IMR-90 (cell line): ENCODE measurements at regions not wholly inside any gene's neighbourhood (a gene's known extent, or its start where the extent isn't known, plus 50 kb on each side); places are given as distances from the start of the nearest gene placed in this dataset.
A peak's percentile ranks its signal among the peaks of the same experiment; 100 is the strongest.

Source experiments
- ATAC-seq: fragments of 200-7000 bp; cut with Tn5 transposase; 2 replicates; pipeline ENCODE4 v1.9.1; 2020; ENCODE audit warnings: low read depth, mild to moderate bottlenecking, moderate library complexity
- BruUV-seq: library from RNA; stranded (reverse); fragments of 400-500 nt; replicated peaks from 2 replicates; lab custom pipeline; 2021; lab: Mats Ljungman, UMichigan
- CTCF ChIA-PET: fragments of 300-600 bp; formaldehyde crosslinking; extraction: SDS; loops from one replicate; lab custom pipeline; 2021; ENCODE audit warnings: antibody characterized with exemption; lab: Yijun Ruan, JAX
- POLR2A ChIA-PET: fragments of 300-600 bp; sonication (Branson Sonifier 250); formaldehyde crosslinking; loops from one replicate; lab custom pipeline; 2022; ENCODE audit warnings: antibody characterized with exemption; ENCODE audit not compliant: unreplicated experiment; lab: Charles Lee
- DNase-seq: peaks from one replicate; pipeline ENCODE4 v3.0.0; 2013
- H2AFZ ChIP-seq: replicated peaks from 2 replicates; pipeline ENCODE3; 2013; ENCODE audit warnings: low read length, mild to moderate bottlenecking; ENCODE audit not compliant: poor library complexity
- H2AK5ac ChIP-seq: 2 replicates; pipeline ENCODE4 v1.6.1; 2013; ENCODE audit warnings: low read depth, low read length, inconsistent platforms
- H2AK9ac ChIP-seq: replicated peaks from 2 replicates; pipeline ENCODE3; 2013; ENCODE audit warnings: mild to moderate bottlenecking, low read depth, low read length, moderate library complexity; ENCODE audit not compliant: poor library complexity
- H2BK120ac ChIP-seq: 2 replicates; pipeline ENCODE4 v1.6.1; 2013; ENCODE audit warnings: low read depth, low read length, inconsistent platforms
- H2BK15ac ChIP-seq: 3 replicates; pipeline ENCODE4 v1.6.1; 2013; ENCODE audit warnings: low read depth, low read length, inconsistent platforms
- H2BK20ac ChIP-seq: 2 replicates; pipeline ENCODE4 v1.6.1; 2013; ENCODE audit warnings: low read depth, mild to moderate bottlenecking, inconsistent platforms, low read length, moderate library complexity
- H2BK5ac ChIP-seq: 2 replicates; pipeline ENCODE4 v1.6.1; 2013; ENCODE audit warnings: mild to moderate bottlenecking, low read depth, low read length, inconsistent platforms; ENCODE audit not compliant: poor library complexity, severe bottlenecking
- H3K14ac ChIP-seq: replicated peaks from 2 replicates; pipeline ENCODE4 v1.6.1; 2013; ENCODE audit warnings: low read depth, low read length, inconsistent platforms
- H3K18ac ChIP-seq: 2 replicates; pipeline ENCODE4 v1.6.1; 2013; ENCODE audit warnings: low read depth, low read length, control low read depth
- H3K23ac ChIP-seq: 2 replicates; pipeline ENCODE4 v1.6.1; 2013; ENCODE audit warnings: low read depth, low read length, inconsistent platforms
- H3K27ac ChIP-seq: 2 replicates; pipeline ENCODE4 v1.5.1; 2013; ENCODE audit warnings: mild to moderate bottlenecking, control low read depth, low read length; ENCODE audit not compliant: insufficient read depth
- H3K27me3 ChIP-seq: 2 replicates; pipeline ENCODE4 v1.6.1; 2013; ENCODE audit warnings: low read length; ENCODE audit not compliant: control insufficient read depth, insufficient read depth
- H3K36me3 ChIP-seq: 2 replicates; pipeline ENCODE4 v1.6.1; 2013; ENCODE audit warnings: low read length, mixed read lengths; ENCODE audit not compliant: control insufficient read depth, insufficient read depth
- H3K4ac ChIP-seq: 2 replicates; pipeline ENCODE4 v1.6.1; 2013; ENCODE audit warnings: low read depth, low read length, inconsistent platforms
- H3K4me1 ChIP-seq: 2 replicates; pipeline ENCODE4 v1.6.1; 2013; ENCODE audit warnings: low read length, mixed read lengths; ENCODE audit not compliant: control insufficient read depth, insufficient read depth
- H3K4me2 ChIP-seq: 2 replicates; pipeline ENCODE4 v1.6.1; 2013; ENCODE audit warnings: low read depth, mild to moderate bottlenecking, control low read depth, low read length, moderate library complexity
- H3K4me3 ChIP-seq: 2 replicates; pipeline ENCODE4 v1.5.1; 2013; ENCODE audit warnings: low read depth, mild to moderate bottlenecking, control low read depth, low read length, moderate library complexity; ENCODE audit not compliant: insufficient read depth
- H3K56ac ChIP-seq: 2 replicates; pipeline ENCODE4 v1.6.1; 2013; ENCODE audit warnings: low read length, inconsistent platforms; ENCODE audit not compliant: insufficient read depth; ENCODE audit errors: extremely low read depth
- H3K79me1 ChIP-seq, 2 experiments: 2 replicates each; pipeline ENCODE4 v1.6.1; 2013; ENCODE audit warnings: low read length in 2 of 2, inconsistent platforms in 1 of 2, low read depth in 1 of 2
- H3K9ac ChIP-seq: 2 replicates; pipeline ENCODE4 v1.6.1; 2013; ENCODE audit warnings: low read depth, low read length, control low read depth
- H3K9me1 ChIP-seq: 2 replicates; pipeline ENCODE4 v1.6.1; 2013; ENCODE audit warnings: low read length, inconsistent platforms; ENCODE audit not compliant: insufficient read depth
- H3K9me3 ChIP-seq: 2 replicates; pipeline ENCODE4 v1.6.1; 2013; ENCODE audit warnings: low read length; ENCODE audit not compliant: control insufficient read depth, insufficient read depth
- H4K20me1 ChIP-seq: 2 replicates; pipeline ENCODE4 v1.6.1; 2013; ENCODE audit warnings: low read length, inconsistent platforms; ENCODE audit not compliant: insufficient read depth
- H4K5ac ChIP-seq: 2 replicates; pipeline ENCODE4 v1.6.1; 2013; ENCODE audit warnings: mild to moderate bottlenecking, low read depth, low read length, control low read depth
- H4K8ac ChIP-seq, 2 experiments: 2 replicates each; pipeline ENCODE4 v1.6.1; 2013; ENCODE audit warnings: low read depth in 2 of 2, low read length in 2 of 2, control low read depth in 1 of 2, inconsistent platforms in 1 of 2
- H4K91ac ChIP-seq: 2 replicates; pipeline ENCODE4 v1.6.1; 2013; ENCODE audit warnings: low read depth, low read length, inconsistent platforms; ENCODE audit not compliant: insufficient read depth
- CEBPB ChIP-seq: IDR thresholded peaks from 2 replicates; pipeline ENCODE4 v1.6.1; 2012; ENCODE audit warnings: low read depth, low read length, improper control_type of control experiment
- CHD1 ChIP-seq: IDR thresholded peaks from 2 replicates; pipeline ENCODE4 v1.6.1; 2012; ENCODE audit warnings: low read depth, low read length, improper control_type of control experiment
- FOS ChIP-seq: fragments of 150-350 bp; IDR thresholded peaks from 2 replicates; pipeline ENCODE4 v1.6.1; 2016; ENCODE audit warnings: low read depth, low read length
- MAFK ChIP-seq: IDR thresholded peaks from 2 replicates; pipeline ENCODE4 v1.6.1; 2012; ENCODE audit warnings: low read depth, low read length, improper control_type of control experiment
- MAZ ChIP-seq: IDR thresholded peaks from 2 replicates; pipeline ENCODE4 v1.6.1; 2012; ENCODE audit warnings: low read depth, mild to moderate bottlenecking, low read length, improper control_type of control experiment, moderate library complexity, borderline replicate concordance
- MXI1 ChIP-seq: IDR thresholded peaks from 2 replicates; pipeline ENCODE4 v1.6.1; 2012; ENCODE audit warnings: low read depth, mild to moderate bottlenecking, low read length, moderate library complexity, borderline replicate concordance
- NFE2L2 ChIP-seq: fragments of 150-350 bp; IDR thresholded peaks from 2 replicates; pipeline ENCODE4 v1.6.1; 2016; ENCODE audit warnings: low read depth, mild to moderate bottlenecking, low read length
- RAD21 ChIP-seq: IDR thresholded peaks from 2 replicates; pipeline ENCODE4 v1.6.1; 2012; ENCODE audit warnings: low read length, improper control_type of control experiment
- RCOR1 ChIP-seq: IDR thresholded peaks from 2 replicates; pipeline ENCODE4 v1.6.1; 2012; ENCODE audit warnings: mild to moderate bottlenecking, low read length, improper control_type of control experiment; ENCODE audit not compliant: insufficient replicate concordance
- RFX5 ChIP-seq: IDR thresholded peaks from 2 replicates; pipeline ENCODE4 v1.8.0; 2012; ENCODE audit warnings: low read depth, mild to moderate bottlenecking, low read length, moderate library complexity
- WGBS, 2 experiments: methylation state at CpG; one replicate each; pipeline versions ENCODE4 v1.1.5 to v1.1.7; 2013; ENCODE audit warnings: missing lambda C conversion rate in 2 of 2; ENCODE audit not compliant: insufficient read length in 1 of 2; ENCODE audit errors: extremely low coverage in 2 of 2; 5-methylcytosine and 5-hydroxymethylcytosine counted together
- dilution Hi-C: fragments of 300-500 bp; cut with HindIII; formaldehyde crosslinking; loops from one replicate; pipeline ENCODE4 v1.14.3; 2018; ENCODE audit warnings: low sequenced_read_pairs; ENCODE audit not compliant: unreplicated experiment
- in situ Hi-C: fragments of 300-500 bp; cut with MboI; formaldehyde crosslinking; loops from 3 replicates; pipeline ENCODE4 v1.14.3; 2019; ENCODE audit warnings: low sequenced_read_pairs, inconsistent platforms, mixed read lengths
- intact Hi-C: fragments of 100-400 bp; cut with micrococcal nuclease; formaldehyde crosslinking; loops from 2 replicates; pipeline ENCODE4 v1.10.0; 2022
- TF ChIP-seq, protein P1 (sequence below): fragments of 150-350 bp; IDR thresholded peaks from 2 replicates; pipeline ENCODE4 v1.6.1; 2017; ENCODE audit warnings: mild to moderate bottlenecking, antibody characterized with exemption, low read length, low read depth

DNA sequence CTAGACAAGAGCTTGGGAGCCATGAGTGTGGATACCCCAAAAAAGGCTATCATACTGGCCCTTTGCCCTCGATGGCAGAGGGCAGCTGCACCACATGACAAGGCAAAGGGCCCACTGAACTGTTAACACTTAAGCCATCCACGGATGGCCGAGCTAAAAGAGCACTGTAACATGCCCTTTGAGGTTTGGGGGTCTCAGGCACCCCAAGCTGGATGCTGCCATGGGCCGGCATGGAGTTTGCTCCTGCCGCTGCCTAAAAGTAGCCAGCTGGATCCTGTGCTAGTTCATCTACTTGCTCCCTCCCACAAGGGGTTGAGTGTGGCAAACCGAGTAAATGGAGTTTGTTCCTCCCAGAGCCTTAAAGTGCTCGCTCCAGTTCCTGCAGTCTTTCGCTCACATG is 383.2 kb upstream of the LRRC4C start:
- H3K14ac ChIP-seq, result no peak overlapping the region
- H2BK5ac ChIP-seq, result no peak overlapping the region
- no peak overlapping the region for H4K8ac ChIP-seq
- no peaks in the 10 kb centered on the region for H3K36me3 ChIP-seq
- no peak overlapping the region for H3K27ac ChIP-seq
- H4K5ac ChIP-seq, result no peak overlapping the region
- H3K4me1 ChIP-seq, result no peaks in the 10 kb centered on the region
- H3K79me1 ChIP-seq, result no peaks in the 10 kb centered on the region
- no peak overlapping the region for H3K9ac ChIP-seq
- no peak overlapping the region for H2AK5ac ChIP-seq
- H3K4ac ChIP-seq, result no peak overlapping the region
- ChIA-PET POLR2A (no interaction called here), CTCF (no interaction called here)
- no peak overlapping the region for H2AFZ ChIP-seq
- H4K91ac ChIP-seq, result no peak overlapping the region
- no TSS peak for BruUV-seq
- H3K4me3 ChIP-seq, result no peak overlapping the region
- WGBS, 2 experiments, result 80% methylated on average over 2 of the region's 8 CpGs; no CpG with 5 or more reads in 1 of the 2 experiments
- TF ChIP-seq FOS (no peak), RAD21 (no peak), MAFK (no peak), NFE2L2 (no peak), RCOR1 (no peak), CHD1 (no peak), MXI1 (no peak), CEBPB (no peak), MAZ (no peak), RFX5 (no peak)
- TF ChIP-seq, protein P1, sequence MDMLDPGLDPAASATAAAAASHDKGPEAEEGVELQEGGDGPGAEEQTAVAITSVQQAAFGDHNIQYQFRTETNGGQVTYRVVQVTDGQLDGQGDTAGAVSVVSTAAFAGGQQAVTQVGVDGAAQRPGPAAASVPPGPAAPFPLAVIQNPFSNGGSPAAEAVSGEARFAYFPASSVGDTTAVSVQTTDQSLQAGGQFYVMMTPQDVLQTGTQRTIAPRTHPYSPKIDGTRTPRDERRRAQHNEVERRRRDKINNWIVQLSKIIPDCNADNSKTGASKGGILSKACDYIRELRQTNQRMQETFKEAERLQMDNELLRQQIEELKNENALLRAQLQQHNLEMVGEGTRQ, result no peak
- DNase-seq (no peak), ATAC-seq (no peak)
- no peaks in the 10 kb centered on the region for H3K9me1 ChIP-seq
- dilution Hi-C loops (no loop called here), intact Hi-C loops (no loop called here), in situ Hi-C loops (no loop called here)
- H3K23ac ChIP-seq, result no peak overlapping the region
- peak overlapping the region; percentile 42 for H2AK9ac ChIP-seq
- H2BK120ac ChIP-seq, result no peak overlapping the region
- H4K20me1 ChIP-seq, result no peaks in the 10 kb centered on the region
- H3K18ac ChIP-seq, result no peak overlapping the region
- no peak overlapping the region for H2BK20ac ChIP-seq
- no peaks in the 10 kb centered on the region for H3K27me3 ChIP-seq
- H3K9me3 ChIP-seq, result peaks cover 5% of the 10 kb centered on the region; the same call in 1 of the 2 replicates
- H3K4me2 ChIP-seq, result no peak overlapping the region
- H2BK15ac ChIP-seq, result no peak overlapping the region
- no peak overlapping the region for H3K56ac ChIP-seq
